Esophagus squamous epithelium (tissue), 5 donors: ENCODE measurements at regions not wholly inside any gene's neighbourhood (a gene's known extent, or its start where the extent isn't known, plus 50 kb on each side); places are given as distances from the start of the nearest gene placed in this dataset.

ENCODE experiments used
- DNase-seq: peaks from one replicate; lab custom pipeline; 2025; lab: John Stamatoyannopoulos, UW
- H3K27ac ChIP-seq, 4 donors: fragments of 200-600 bp; sonication (generic); one replicate each; pipeline ENCODE4 v1.5.1; 2016 to 2019; ENCODE audit warnings: mild to moderate bottlenecking in 1 of 4
- H3K27me3 ChIP-seq, 4 donors: fragments of 200-600 bp; sonication (generic); 1 replicate in 3 of 4; 2 replicates in 1 of 4; pipeline versions ENCODE4 v1.5.1 to v1.6.0; 2017 to 2021; ENCODE audit warnings: antibody characterized with exemption in 1 of 4
- H3K36me3 ChIP-seq, 3 donors: fragments of 200-600 bp; sonication (generic); one replicate each; pipeline ENCODE4 v1.5.1; 2016 to 2019
- H3K4me1 ChIP-seq, 3 donors: fragments of 200-600 bp; sonication (generic); one replicate each; pipeline ENCODE4 v1.5.1; 2017 to 2019
- H3K4me3 ChIP-seq, 4 donors: fragments of 200-600 bp; sonication (generic); 1 replicate in 3 of 4; 2 replicates in 1 of 4; pipeline ENCODE4 v1.5.1; 2016 to 2019; ENCODE audit warnings: mild to moderate bottlenecking in 2 of 4, moderate library complexity in 1 of 4
- H3K9me3 ChIP-seq, 3 donors: fragments of 200-600 bp; sonication (generic); one replicate each; pipeline ENCODE4 v1.5.1; 2016 to 2019
- CTCF ChIP-seq, 6 experiments: fragments of 450-650 bp in 4 of 6; fragments of 200-600 bp in 2 of 6; sonication (generic) in 2 of 6; IDR thresholded peaks; one replicate each; pipeline ENCODE4 v1.5.1; 2016 to 2019; ENCODE audit warnings: antibody characterized with exemption in 6 of 6, mild to moderate bottlenecking in 4 of 6, moderate library complexity in 4 of 6
- POLR2A ChIP-seq, 4 donors: fragments of 450-650 bp; IDR thresholded peaks; one replicate each; pipeline ENCODE4 v1.6.1; 2017; ENCODE audit warnings: antibody characterized with exemption in 4 of 4, mild to moderate bottlenecking in 4 of 4, moderate library complexity in 3 of 4
- WGBS, 2 donors: methylation state at CpG; one replicate each; pipeline ENCODE4 v1.1.5; 2018; 5-methylcytosine and 5-hydroxymethylcytosine counted together
- intact Hi-C: fragments of 100-400 bp; cut with DNase I; formaldehyde crosslinking; loops from one replicate; pipeline ENCODE4 v1.15.0; 2022
- donor health status: DM: yes; HTN: yes; CAD: no.

GRCh38 chr2:59584958-59585357 lies 968.5 kb downstream of the BCL11A start:
- WGBS, 2 donors, result 92 to 94% methylated on average over 1 of the region's 1 CpG
- Histone ChIP-seq H3K27me3 (no peaks in the 10 kb centered on the region), H3K27ac (no peak overlapping the region), H3K4me3 (no peak overlapping the region), H3K9me3 (no peaks in the 10 kb centered on the region), H3K4me1 (no peaks in the 10 kb centered on the region), H3K36me3 (no peaks in the 10 kb centered on the region)
- DNase-seq, result no peak
- no peak for TF ChIP-seq CTCF (IDR thresholded peaks at IDR 0.05)
- no peak for TF ChIP-seq POLR2A (IDR thresholded peaks at IDR 0.05)
- intact Hi-C loops, result no loop called here

GRCh38 chr2:59583173-59583765 lies 970.2 kb downstream of the BCL11A start:
- no peak for DNase-seq

GRCh38 chr2:59578349-59578748 lies 975.1 kb downstream of the BCL11A start:
- TF ChIP-seq CTCF (IDR thresholded peaks at IDR 0.05) (no peak), POLR2A (IDR thresholded peaks at IDR 0.05) (no peak)
- intact Hi-C loops, result no loop called here
- 76% methylated on average over 3 of the region's 3 CpGs for WGBS, 2 donors
- no peak for DNase-seq
- no peaks in the 10 kb centered on the region for H3K36me3 ChIP-seq
- H3K4me3 ChIP-seq, result no peak overlapping the region
- no peaks in the 10 kb centered on the region for H3K27me3 ChIP-seq
- H3K4me1 ChIP-seq, result no peaks in the 10 kb centered on the region
- H3K27ac ChIP-seq, result no peak overlapping the region
- H3K9me3 ChIP-seq, result no peaks in the 10 kb centered on the region

More at GRCh38 chr2:59583173-59583765, 970.2 kb downstream of the BCL11A start:
- Histone ChIP-seq H3K27ac (no peak overlapping the region), H3K27me3 (no peaks in the 10 kb centered on the region), H3K4me3 (no peak overlapping the region), H3K4me1 (no peaks in the 10 kb centered on the region), H3K36me3 (no peaks in the 10 kb centered on the region), H3K9me3 (no peaks in the 10 kb centered on the region)
- 90 to 94% methylated on average over 3 of the region's 3 CpGs for WGBS, 2 donors
- no peak for TF ChIP-seq POLR2A (IDR thresholded peaks at IDR 0.05)
- TF ChIP-seq CTCF (IDR thresholded peaks at IDR 0.05), result no peak
- intact Hi-C loops, result no loop called here

DNA sequence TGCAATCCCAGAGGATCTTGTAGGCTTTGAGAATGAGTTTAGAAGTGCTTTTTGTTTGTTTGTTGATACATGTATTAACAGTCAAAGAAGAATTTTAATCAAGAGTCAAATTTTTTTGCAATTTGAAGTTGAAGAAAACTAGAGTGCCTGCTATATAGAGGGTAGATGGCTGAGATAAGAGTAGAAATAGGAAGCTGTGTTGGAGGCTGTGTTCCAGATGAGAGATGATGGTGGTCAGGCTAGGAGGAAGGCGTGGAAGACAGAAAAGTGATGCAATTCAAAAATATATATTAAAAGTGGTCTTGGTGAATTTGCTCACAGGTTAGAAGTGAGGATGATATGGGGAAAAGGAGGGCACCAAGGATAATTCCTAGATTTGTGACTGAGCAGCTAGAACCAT lies 978.3 kb downstream of the BCL11A start:
- no peak overlapping the region for H3K4me3 ChIP-seq
- TF ChIP-seq CTCF (IDR thresholded peaks at IDR 0.05) (no peak), POLR2A (IDR thresholded peaks at IDR 0.05) (no peak)
- intact Hi-C loops, result no loop called here

DNA sequence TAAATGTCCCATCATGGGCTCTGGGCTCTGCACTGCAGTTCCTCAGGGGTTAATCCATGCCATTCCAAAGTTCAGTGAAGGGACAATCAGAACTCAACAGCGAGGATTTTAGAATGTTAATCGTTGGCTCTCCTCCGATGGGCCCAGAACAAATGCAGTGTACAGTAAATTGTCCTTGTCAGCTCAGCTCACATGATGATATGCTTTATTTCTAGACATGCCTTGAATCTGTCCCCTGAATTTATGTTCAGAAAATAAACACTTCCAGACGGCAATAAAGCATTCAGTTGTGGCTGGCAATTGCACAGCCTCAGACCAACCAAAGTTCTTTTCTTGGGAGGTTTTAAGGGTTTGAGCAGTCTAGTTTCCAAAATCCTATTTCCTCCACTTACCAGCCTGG lies 981.2 kb downstream of the BCL11A start:
- H3K9me3 ChIP-seq, result no peaks in the 10 kb centered on the region
- no peak overlapping the region for H3K4me3 ChIP-seq
- intact Hi-C loops, result no loop called here
- H3K27ac ChIP-seq, result no peak overlapping the region
- DNase-seq, result no peak
- TF ChIP-seq CTCF (IDR thresholded peaks at IDR 0.05) (no peak), POLR2A (IDR thresholded peaks at IDR 0.05) (no peak)
- H3K27me3 ChIP-seq, result no peaks in the 10 kb centered on the region
- H3K4me1 ChIP-seq, result no peaks in the 10 kb centered on the region
- H3K36me3 ChIP-seq, result no peaks in the 10 kb centered on the region
- WGBS, 2 donors, result 58 to 76% methylated on average over 4 of the region's 4 CpGs

More for the DNA sequence above, 978.3 kb downstream of the BCL11A start:
- no peak for DNase-seq
- no peak overlapping the region for H3K27ac ChIP-seq
- no peaks in the 10 kb centered on the region for H3K36me3 ChIP-seq
- no peaks in the 10 kb centered on the region for H3K27me3 ChIP-seq
- H3K4me1 ChIP-seq, result no peaks in the 10 kb centered on the region
- WGBS, 2 donors, result 63 to 72% methylated on average over 1 of the region's 1 CpG
- H3K9me3 ChIP-seq, result no peaks in the 10 kb centered on the region
